ENCODE measurements at regions not wholly inside any gene's neighbourhood (a gene's known extent, or its start where the extent isn't known, plus 50 kb on each side); places are given as distances from the start of the nearest gene placed in this dataset.

- WGBS (ENCODE audit: insufficient coverage), result no CpG with 5 or more reads among the region's 7 CpGs
- no peak overlapping the region for H3K4me3 ChIP-seq (ENCODE audit: control extremely low read depth in 1 of 5, extremely low read depth in 1 of 5, insufficient read depth in 1 of 5, low read depth in 2 of 5, low read length in 4 of 5)
- H3K79me2 ChIP-seq (ENCODE audit: control insufficient read depth, insufficient read depth, low read length), result no peaks in the 10 kb centered on the region
- H3K36me3 ChIP-seq (replicated peaks in 1 of 2; ENCODE audit: control extremely low read depth in 1 of 2, control insufficient read depth in 1 of 2, extremely low read depth in 1 of 2, insufficient read depth in 2 of 2, low read length in 1 of 2), result no peaks in the 10 kb centered on the region
- H3K9ac ChIP-seq (ENCODE audit: low read length), result no peak overlapping the region
- H3K9me3 ChIP-seq (ENCODE audit: control extremely low read depth in 1 of 3, control insufficient read depth in 2 of 3, insufficient read depth in 1 of 3, low read length in 2 of 3), result no peaks in the 10 kb centered on the region
- ChIA-PET CTCF (no interaction called here), POLR2A (no interaction called here)
- ATAC-seq (ENCODE audit: low read depth) (no peak), DNase-seq (no peak)
- no peak overlapping the region for H2AFZ ChIP-seq (ENCODE audit: insufficient read depth, low read depth, low read length, poor library complexity, severe bottlenecking)
- H3K27me3 ChIP-seq (replicated peaks in 1 of 4; ENCODE audit: control extremely low read depth in 1 of 4, control insufficient read depth in 3 of 4, insufficient read depth in 4 of 4, low read length in 3 of 4), result no peaks in the 10 kb centered on the region
- no peak overlapping the region for H3K27ac ChIP-seq (ENCODE audit: low read length in 2 of 2)
- H3K27me3 Mint-ChIP-seq, result peaks cover 8% of the 10 kb centered on the region
- TF ChIP-seq EZH2 (IDR thresholded peaks at IDR 0.05; ENCODE audit: borderline replicate concordance, insufficient read depth, low read depth, low read length, poor library complexity, severe bottlenecking) (no peak), CTCF (IDR thresholded peaks at IDR 0.05) (no peak)
- H3K4me1 Mint-ChIP-seq, result no peaks in the 10 kb centered on the region
- H3K4me3 Mint-ChIP-seq, result no peak overlapping the region
- H4K20me1 ChIP-seq (ENCODE audit: control insufficient read depth, insufficient read depth, low read length, poor library complexity, severe bottlenecking), result no peaks in the 10 kb centered on the region
- no peak overlapping the region for H3K27ac Mint-ChIP-seq
- intact Hi-C loops (cut with micrococcal nuclease), result no loop called here
- no peaks in the 10 kb centered on the region for H3K9me3 Mint-ChIP-seq (ENCODE audit: insufficient read depth)
- H3K4me2 ChIP-seq (replicated peaks; ENCODE audit: low read depth, low read length, poor library complexity, severe bottlenecking), result no peak overlapping the region
- no peaks in the 10 kb centered on the region for H3K4me1 ChIP-seq (ENCODE audit: control insufficient read depth in 2 of 2, insufficient read depth in 2 of 2, low read length in 2 of 2)
Observed at GRCh38 chr4:111633663-111634266, 511.5 kb upstream of the FAM241A start.

GRCh38 chr4:111635646-111636045, 509.6 kb upstream of the FAM241A start:
- no peaks in the 10 kb centered on the region for H3K4me1 Mint-ChIP-seq
- no peak overlapping the region for H3K27ac ChIP-seq (ENCODE audit: low read length in 2 of 2)
- WGBS (ENCODE audit: insufficient coverage), result 89% methylated on average over 1 of the region's 1 CpG
- H4K20me1 ChIP-seq (ENCODE audit: control insufficient read depth, insufficient read depth, low read length, poor library complexity, severe bottlenecking), result no peaks in the 10 kb centered on the region
- intact Hi-C loops (cut with micrococcal nuclease), result no loop called here
- ChIA-PET CTCF (no interaction called here), POLR2A (no interaction called here)
- no peaks in the 10 kb centered on the region for H3K36me3 ChIP-seq (replicated peaks in 1 of 2; ENCODE audit: control extremely low read depth in 1 of 2, control insufficient read depth in 1 of 2, extremely low read depth in 1 of 2, insufficient read depth in 2 of 2, low read length in 1 of 2)
- no peak overlapping the region for H3K27ac Mint-ChIP-seq
- no peak overlapping the region for H3K4me3 Mint-ChIP-seq
- TF ChIP-seq EZH2 (IDR thresholded peaks at IDR 0.05; ENCODE audit: borderline replicate concordance, insufficient read depth, low read depth, low read length, poor library complexity, severe bottlenecking), result no peak
- H3K4me3 ChIP-seq (ENCODE audit: control extremely low read depth in 1 of 5, extremely low read depth in 1 of 5, insufficient read depth in 1 of 5, low read depth in 2 of 5, low read length in 4 of 5), result no peak overlapping the region
- no peaks in the 10 kb centered on the region for H3K79me2 ChIP-seq (ENCODE audit: control insufficient read depth, insufficient read depth, low read length)
- no peaks in the 10 kb centered on the region for H3K9me3 Mint-ChIP-seq (ENCODE audit: insufficient read depth)
- H3K27me3 Mint-ChIP-seq, result peaks cover 13% of the 10 kb centered on the region
- ATAC-seq (ENCODE audit: low read depth) (no peak), DNase-seq (no peak)
- no peaks in the 10 kb centered on the region for H3K4me1 ChIP-seq (ENCODE audit: control insufficient read depth in 2 of 2, insufficient read depth in 2 of 2, low read length in 2 of 2)
- H3K27me3 ChIP-seq (replicated peaks in 1 of 4; ENCODE audit: control extremely low read depth in 1 of 4, control insufficient read depth in 3 of 4, insufficient read depth in 4 of 4, low read length in 3 of 4), result no peaks in the 10 kb centered on the region
- H3K4me2 ChIP-seq (replicated peaks; ENCODE audit: low read depth, low read length, poor library complexity, severe bottlenecking), result no peak overlapping the region
- no peak overlapping the region for H3K9ac ChIP-seq (ENCODE audit: low read length)
- no peaks in the 10 kb centered on the region for H3K9me3 ChIP-seq (ENCODE audit: control extremely low read depth in 1 of 3, control insufficient read depth in 2 of 3, insufficient read depth in 1 of 3, low read length in 2 of 3)
- H2AFZ ChIP-seq (ENCODE audit: insufficient read depth, low read depth, low read length, poor library complexity, severe bottlenecking), result no peak overlapping the region

All from B cell (primary cell).